Vagina (tissue), 2 donors: ENCODE measurements at regions not wholly inside any gene's neighbourhood (a gene's known extent, or its start where the extent isn't known, plus 50 kb on each side); places are given as distances from the start of the nearest gene placed in this dataset.

ENCODE experiments used
- DNase-seq, 2 donors: peaks; one replicate each; pipeline ENCODE4 v3.0.0-alpha.2; 2017; ENCODE audit errors: extremely low spot score in 2 of 2
- H3K27ac ChIP-seq: fragments of 200-600 bp; sonication (generic); one replicate; pipeline ENCODE4 v1.5.1; 2019
- H3K27me3 ChIP-seq: fragments of 200-600 bp; sonication (generic); one replicate; pipeline ENCODE4 v1.5.1; 2019
- H3K36me3 ChIP-seq, 2 donors: fragments of 200-600 bp; sonication (generic); one replicate each; pipeline ENCODE4 v1.5.1; 2017 to 2019
- H3K4me1 ChIP-seq: fragments of 200-600 bp; sonication (generic); one replicate; pipeline ENCODE4 v1.5.1; 2019
- H3K4me3 ChIP-seq, 2 donors: fragments of 200-600 bp; sonication (generic); 1 replicate in 1 of 2; 2 replicates in 1 of 2; pipeline ENCODE4 v1.5.1; 2016 to 2019
- H3K9me3 ChIP-seq: fragments of 200-600 bp; sonication (generic); one replicate; pipeline ENCODE4 v1.5.1; 2019
- CTCF ChIP-seq, 3 experiments: fragments of 450-650 bp in 2 of 3; fragments of 200-600 bp in 1 of 3; sonication (generic) in 1 of 3; IDR thresholded peaks; one replicate each; pipeline ENCODE4 v1.5.1; 2017 to 2019; ENCODE audit warnings: antibody characterized with exemption in 3 of 3, mild to moderate bottlenecking in 2 of 3, moderate library complexity in 2 of 3
- POLR2A ChIP-seq, 2 donors: fragments of 450-650 bp; IDR thresholded peaks; one replicate each; pipeline ENCODE4 v1.6.1; 2017; ENCODE audit warnings: antibody characterized with exemption in 2 of 2, mild to moderate bottlenecking in 2 of 2, moderate library complexity in 2 of 2
- POLR2AphosphoS5 ChIP-seq, 2 donors: sonication (generic); formaldehyde crosslinking; IDR thresholded peaks; one replicate each; pipeline ENCODE4 v1.9.0; 2017; ENCODE audit warnings: antibody characterized with exemption in 2 of 2, mild to moderate bottlenecking in 2 of 2, low read depth in 1 of 2; ENCODE audit not compliant: insufficient read depth in 1 of 2
- intact Hi-C: fragments of 100-400 bp; cut with DNase I; formaldehyde crosslinking; loops from one replicate; pipeline ENCODE4 v1.15.1; 2023

GRCh38 chr1:5764959-5765358 is 227.3 kb downstream of the NPHP4 start:
- Histone ChIP-seq H3K4me3 (no peak overlapping the region), H3K4me1 (peaks cover 28% of the 10 kb centered on the region), H3K27me3 (no peaks in the 10 kb centered on the region), H3K27ac (no peak overlapping the region), H3K36me3 (no peaks in the 10 kb centered on the region), H3K9me3 (no peaks in the 10 kb centered on the region)
- intact Hi-C loops: no loop called here
- no peak for TF ChIP-seq POLR2A (IDR thresholded peaks at IDR 0.05)
- TF ChIP-seq POLR2AphosphoS5 (IDR thresholded peaks at IDR 0.05; ENCODE audit: insufficient read depth in 1 of 2, low read depth in 1 of 2): no peak
- no peak for TF ChIP-seq CTCF (IDR thresholded peaks at IDR 0.05)
- DNase-seq: no peak

GRCh38 chr1:5764464-5764863 is 227.8 kb downstream of the NPHP4 start:
- TF ChIP-seq POLR2AphosphoS5 (IDR thresholded peaks at IDR 0.05; ENCODE audit: insufficient read depth in 1 of 2, low read depth in 1 of 2) (no peak), CTCF (IDR thresholded peaks at IDR 0.05) (no peak), POLR2A (IDR thresholded peaks at IDR 0.05) (no peak)

GRCh38 chr1:5763696-5764370 is 228.4 kb downstream of the NPHP4 start:
- intact Hi-C loops: no loop called here
- H3K4me3 ChIP-seq: no peak overlapping the region
- H3K9me3 ChIP-seq: no peaks in the 10 kb centered on the region
- DNase-seq: no peak
- H3K27me3 ChIP-seq: no peaks in the 10 kb centered on the region
- no peak for TF ChIP-seq POLR2AphosphoS5 (IDR thresholded peaks at IDR 0.05; ENCODE audit: insufficient read depth in 1 of 2, low read depth in 1 of 2)
- no peak for TF ChIP-seq POLR2A (IDR thresholded peaks at IDR 0.05)
- no peak for TF ChIP-seq CTCF (IDR thresholded peaks at IDR 0.05)
- H3K36me3 ChIP-seq: no peaks in the 10 kb centered on the region
- H3K4me1 ChIP-seq: peaks cover 24% of the 10 kb centered on the region
- H3K27ac ChIP-seq: no peak overlapping the region

More at GRCh38 chr1:5764464-5764863, 227.8 kb downstream of the NPHP4 start:
- Histone ChIP-seq H3K27ac (no peak overlapping the region), H3K4me1 (peaks cover 24% of the 10 kb centered on the region), H3K4me3 (no peak overlapping the region), H3K9me3 (no peaks in the 10 kb centered on the region), H3K36me3 (no peaks in the 10 kb centered on the region), H3K27me3 (no peaks in the 10 kb centered on the region)
- DNase-seq: no peak
- intact Hi-C loops: no loop called here

- Histone ChIP-seq H3K9me3 (no peaks in the 10 kb centered on the region), H3K36me3 (no peaks in the 10 kb centered on the region), H3K27me3 (no peaks in the 10 kb centered on the region), H3K27ac (no peak overlapping the region), H3K4me3 (no peak overlapping the region), H3K4me1 (no peaks in the 10 kb centered on the region)
- intact Hi-C loops: no loop called here
- DNase-seq: no peak
- no peak for TF ChIP-seq POLR2AphosphoS5 (IDR thresholded peaks at IDR 0.05; ENCODE audit: insufficient read depth in 1 of 2, low read depth in 1 of 2)
- no peak for TF ChIP-seq CTCF (IDR thresholded peaks at IDR 0.05)
- TF ChIP-seq POLR2A (IDR thresholded peaks at IDR 0.05): no peak
Observed at GRCh38 chr1:5758859-5759578, 233.2 kb downstream of the NPHP4 start.
